Neural crest cell (in vitro differentiated cells): ENCODE measurements at regions not wholly inside any gene's neighbourhood (a gene's known extent, or its start where the extent isn't known, plus 50 kb on each side); places are given as distances from the start of the nearest gene placed in this dataset.

Experiments used
- DNase-seq: peaks from one replicate; pipeline ENCODE4 v3.0.0; 2021; ENCODE audit warnings: low read depth, mixed read lengths, low spot score
- H3K27ac Mint-ChIP-seq: one replicate; pipeline ENCODE4 v1.8.0; 2021; ENCODE audit warnings: mild to moderate bottlenecking, mixed read lengths; ENCODE audit not compliant: unreplicated experiment
- H3K27me3 Mint-ChIP-seq: 2 replicates; pipeline ENCODE4 v1.8.0; 2021; ENCODE audit warnings: low read depth, mild to moderate bottlenecking, mixed read lengths
- H3K36me3 Mint-ChIP-seq: 2 replicates; pipeline ENCODE4 v1.8.0; 2021; ENCODE audit warnings: low read depth, mild to moderate bottlenecking, mixed read lengths
- H3K4me1 Mint-ChIP-seq: 2 replicates; pipeline ENCODE4 v1.8.0; 2021; ENCODE audit warnings: mixed read lengths
- H3K4me3 Mint-ChIP-seq: one replicate; pipeline ENCODE4 v1.8.0; 2021; ENCODE audit warnings: mild to moderate bottlenecking, mixed read lengths
- H3K9me3 Mint-ChIP-seq: 2 replicates; pipeline ENCODE4 v1.8.0; 2021; ENCODE audit warnings: mixed read lengths
- CTCF ChIP-seq: fragments of 200-600 bp; sonication (generic); conservative IDR thresholded peaks from 2 replicates; pipeline ENCODE4 v1.5.0; 2021; ENCODE audit warnings: antibody characterized with exemption, mild to moderate bottlenecking

- no peaks in the 10 kb centered on the region for H3K36me3 Mint-ChIP-seq
- no peaks in the 10 kb centered on the region for H3K9me3 Mint-ChIP-seq
- H3K4me3 Mint-ChIP-seq, result no peak overlapping the region
- peaks cover 16% of the 10 kb centered on the region for H3K4me1 Mint-ChIP-seq
- DNase-seq, result no peak
- no peaks in the 10 kb centered on the region for H3K27me3 Mint-ChIP-seq
- no peak overlapping the region for H3K27ac Mint-ChIP-seq
- no peak for TF ChIP-seq CTCF
Observed at GRCh38 chr2:6777626-6778025, 88.1 kb downstream of the CMPK2 start.

DNA sequence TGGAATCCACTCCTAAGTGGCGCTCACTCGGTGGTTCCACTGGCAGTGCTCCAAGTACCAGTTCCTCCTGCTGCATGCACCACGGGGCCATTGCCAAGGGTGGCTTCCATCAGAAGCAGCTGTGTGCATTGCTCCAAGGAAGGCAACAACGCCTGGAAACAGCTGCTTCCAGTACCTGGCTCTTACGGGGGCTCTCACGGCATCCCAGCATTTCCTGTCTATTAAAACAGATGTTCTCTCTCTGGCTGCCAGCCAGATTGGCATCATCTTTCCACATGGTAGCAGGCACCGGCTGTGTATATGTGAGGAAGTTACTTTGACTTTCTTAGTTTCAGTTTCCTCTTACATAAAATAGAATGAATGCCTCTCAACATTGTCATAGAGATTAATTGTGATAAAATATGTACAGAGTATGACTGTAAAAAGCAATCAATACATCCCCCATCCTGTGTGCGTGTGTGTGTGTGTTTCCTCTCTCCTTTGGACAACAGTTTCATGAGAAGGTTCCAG, 84.9 kb downstream of the CMPK2 start:
- Mint-ChIP-seq H3K36me3 (no peaks in the 10 kb centered on the region), H3K27me3 (no peaks in the 10 kb centered on the region), H3K4me1 (no peaks in the 10 kb centered on the region), H3K9me3 (no peaks in the 10 kb centered on the region), H3K27ac (no peak overlapping the region), H3K4me3 (no peak overlapping the region)
- no peak for TF ChIP-seq CTCF
- DNase-seq, result no peak

- H3K4me1 Mint-ChIP-seq, result no peaks in the 10 kb centered on the region
- H3K9me3 Mint-ChIP-seq, result no peaks in the 10 kb centered on the region
- no peak overlapping the region for H3K4me3 Mint-ChIP-seq
- TF ChIP-seq CTCF, result no peak
- H3K27ac Mint-ChIP-seq, result no peak overlapping the region
- no peaks in the 10 kb centered on the region for H3K36me3 Mint-ChIP-seq
- no peaks in the 10 kb centered on the region for H3K27me3 Mint-ChIP-seq
- no peak for DNase-seq
Observed at GRCh38 chr2:6782517-6783237, 83.0 kb downstream of the CMPK2 start.

GRCh38 chr2:6783238-6783614, 82.5 kb downstream of the CMPK2 start:
- no peaks in the 10 kb centered on the region for H3K9me3 Mint-ChIP-seq
- H3K4me1 Mint-ChIP-seq, result no peaks in the 10 kb centered on the region
- no peaks in the 10 kb centered on the region for H3K27me3 Mint-ChIP-seq
- TF ChIP-seq CTCF, result no peak
- DNase-seq, result no peak
- H3K36me3 Mint-ChIP-seq, result no peaks in the 10 kb centered on the region
- H3K4me3 Mint-ChIP-seq, result no peak overlapping the region
- H3K27ac Mint-ChIP-seq, result no peak overlapping the region

DNA sequence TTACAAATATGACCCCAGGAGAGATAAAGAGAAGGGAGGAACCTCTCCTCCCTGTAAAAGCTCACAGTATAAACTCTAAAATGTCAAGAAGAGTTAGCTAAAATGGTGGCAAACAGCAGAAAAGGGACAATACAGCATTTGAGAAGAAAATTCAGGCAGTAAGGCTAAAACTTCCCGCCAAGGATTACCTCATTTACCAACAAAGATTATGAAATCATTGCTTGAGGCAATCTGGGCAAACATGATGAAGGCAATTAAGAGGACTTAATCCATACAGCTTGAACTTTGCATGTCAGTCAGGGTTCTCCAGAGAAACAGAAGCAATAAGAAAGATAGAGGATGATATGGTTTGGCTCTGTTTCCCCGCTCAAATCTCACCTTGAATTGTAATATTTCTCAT, 81.4 kb downstream of the CMPK2 start:
- H3K4me3 Mint-ChIP-seq, result no peak overlapping the region
- TF ChIP-seq CTCF, result no peak
- H3K27me3 Mint-ChIP-seq, result no peaks in the 10 kb centered on the region
- H3K4me1 Mint-ChIP-seq, result no peaks in the 10 kb centered on the region
- no peak overlapping the region for H3K27ac Mint-ChIP-seq
- H3K36me3 Mint-ChIP-seq, result no peaks in the 10 kb centered on the region
- DNase-seq, result no peak
- H3K9me3 Mint-ChIP-seq, result no peaks in the 10 kb centered on the region
